Retinal pigment epithelial cell (primary cell): ENCODE measurements at regions not wholly inside any gene's neighbourhood (a gene's known extent, or its start where the extent isn't known, plus 50 kb on each side); places are given as distances from the start of the nearest gene placed in this dataset.

ENCODE experiments used
- DNase-seq: peaks from one replicate; pipeline ENCODE4 v3.0.0-alpha.2; 2010; ENCODE audit warnings: low read depth
- H3K4me3 ChIP-seq: 2 replicates; pipeline ENCODE4 v1.5.1; 2011; ENCODE audit warnings: mild to moderate bottlenecking, low read length, control low read depth, moderate library complexity
- TF ChIP-seq, protein P1 (sequence below): conservative IDR thresholded peaks from 2 replicates; pipeline ENCODE4 v1.5.1; 2011; ENCODE audit warnings: low read depth, low read length, control low read depth, inconsistent platforms

DNA sequence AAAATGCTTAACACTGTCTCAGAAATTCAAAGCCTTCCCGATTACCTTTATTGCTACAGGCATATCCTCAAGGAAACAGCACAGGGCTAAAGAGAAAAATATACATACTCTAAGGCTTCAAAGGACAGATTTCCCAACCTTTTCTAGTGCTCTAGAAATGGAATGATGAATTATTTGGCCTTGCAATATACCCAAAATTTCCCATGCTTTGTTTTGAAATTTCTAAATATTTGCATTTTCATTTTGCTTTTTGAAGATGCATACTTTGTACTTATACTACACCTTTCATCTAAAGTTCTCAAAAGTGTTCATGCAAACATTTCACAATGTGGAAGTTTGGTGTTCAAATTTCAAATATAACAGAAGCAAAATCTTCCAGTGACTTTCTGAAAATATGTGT, 312.7 kb upstream of the PDE4D start:
- TF ChIP-seq, protein P1, sequence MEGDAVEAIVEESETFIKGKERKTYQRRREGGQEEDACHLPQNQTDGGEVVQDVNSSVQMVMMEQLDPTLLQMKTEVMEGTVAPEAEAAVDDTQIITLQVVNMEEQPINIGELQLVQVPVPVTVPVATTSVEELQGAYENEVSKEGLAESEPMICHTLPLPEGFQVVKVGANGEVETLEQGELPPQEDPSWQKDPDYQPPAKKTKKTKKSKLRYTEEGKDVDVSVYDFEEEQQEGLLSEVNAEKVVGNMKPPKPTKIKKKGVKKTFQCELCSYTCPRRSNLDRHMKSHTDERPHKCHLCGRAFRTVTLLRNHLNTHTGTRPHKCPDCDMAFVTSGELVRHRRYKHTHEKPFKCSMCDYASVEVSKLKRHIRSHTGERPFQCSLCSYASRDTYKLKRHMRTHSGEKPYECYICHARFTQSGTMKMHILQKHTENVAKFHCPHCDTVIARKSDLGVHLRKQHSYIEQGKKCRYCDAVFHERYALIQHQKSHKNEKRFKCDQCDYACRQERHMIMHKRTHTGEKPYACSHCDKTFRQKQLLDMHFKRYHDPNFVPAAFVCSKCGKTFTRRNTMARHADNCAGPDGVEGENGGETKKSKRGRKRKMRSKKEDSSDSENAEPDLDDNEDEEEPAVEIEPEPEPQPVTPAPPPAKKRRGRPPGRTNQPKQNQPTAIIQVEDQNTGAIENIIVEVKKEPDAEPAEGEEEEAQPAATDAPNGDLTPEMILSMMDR: no peak
- no peak for DNase-seq
- H3K4me3 ChIP-seq: no peak overlapping the region

DNA sequence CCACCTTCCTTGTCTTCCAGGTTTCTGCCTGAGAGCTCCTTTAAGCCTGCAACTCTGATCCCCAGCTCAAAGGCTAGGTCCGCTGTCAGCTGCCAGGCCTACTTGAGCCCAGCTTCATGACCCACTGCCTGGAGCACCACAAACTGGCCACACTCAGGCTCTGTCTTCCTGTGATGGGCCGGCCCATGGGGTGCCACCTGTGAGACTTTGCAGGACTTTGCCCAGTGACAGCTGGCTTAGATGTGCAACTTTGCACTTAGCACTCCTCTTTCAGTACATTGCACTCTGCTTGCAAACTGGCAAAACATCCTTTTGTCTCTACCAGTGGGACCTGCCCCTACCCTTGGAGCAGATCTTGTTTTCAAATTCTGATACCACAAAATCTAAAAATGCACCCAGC, 311.5 kb upstream of the PDE4D start:
- no peak overlapping the region for H3K4me3 ChIP-seq
- DNase-seq: no peak
- TF ChIP-seq, protein P1: no peak

DNA sequence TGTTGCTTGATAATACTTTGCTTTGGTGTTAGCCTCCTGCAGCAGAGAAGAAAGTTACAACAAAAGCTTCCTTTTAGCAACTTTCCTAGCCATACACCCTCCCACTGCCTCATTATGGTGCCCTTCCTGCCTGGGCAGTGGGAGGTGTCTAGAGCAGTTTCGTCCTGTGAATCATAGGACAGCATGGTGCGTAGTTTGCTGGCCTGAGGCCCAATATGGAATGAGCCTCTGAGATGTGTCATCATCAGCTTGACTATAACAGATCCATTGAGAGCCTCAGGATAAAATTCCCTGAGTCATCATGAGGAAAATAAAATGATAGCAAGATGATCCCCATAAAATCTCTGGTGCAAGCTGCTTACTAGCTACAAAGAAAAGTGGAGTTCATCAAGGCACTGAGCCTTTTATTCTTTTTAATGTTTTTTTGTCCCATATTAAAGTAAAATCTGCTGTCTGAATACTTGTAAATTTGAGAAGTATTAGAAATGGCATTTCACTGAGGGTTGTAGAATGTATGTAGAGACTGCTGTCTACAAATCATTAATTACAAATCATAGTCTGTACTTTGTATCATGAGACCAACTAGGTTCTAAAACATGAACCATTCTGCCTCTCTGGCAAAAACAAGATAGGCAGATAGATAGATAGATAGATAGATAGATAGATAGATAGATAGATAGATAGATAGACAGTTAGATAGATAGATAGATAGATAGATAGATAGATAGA, 303.0 kb upstream of the PDE4D start:
- DNase-seq: peak; percentile 67
- TF ChIP-seq, protein P1: no peak
- H3K4me3 ChIP-seq: no peak overlapping the region

DNA sequence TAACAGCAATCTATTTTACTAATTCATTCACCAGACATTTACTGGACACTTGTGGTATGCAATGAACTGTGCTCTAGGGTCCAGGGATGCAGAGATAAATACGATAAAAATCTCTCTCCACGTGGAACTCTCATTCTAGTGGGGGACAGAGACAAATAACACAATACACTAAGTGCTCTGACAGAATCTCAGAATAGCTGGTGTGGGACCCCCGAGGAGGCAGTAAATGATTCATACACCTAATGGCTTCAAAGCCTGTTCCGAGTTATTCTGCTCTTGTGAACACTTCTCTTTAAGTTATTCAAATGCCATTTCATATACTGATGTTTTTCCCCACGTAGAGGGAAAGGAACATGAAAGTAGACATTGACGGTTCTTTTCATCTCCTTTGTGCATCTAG, 302.0 kb upstream of the PDE4D start:
- no peak for DNase-seq
- H3K4me3 ChIP-seq: no peak overlapping the region
- TF ChIP-seq, protein P1: no peak

DNA sequence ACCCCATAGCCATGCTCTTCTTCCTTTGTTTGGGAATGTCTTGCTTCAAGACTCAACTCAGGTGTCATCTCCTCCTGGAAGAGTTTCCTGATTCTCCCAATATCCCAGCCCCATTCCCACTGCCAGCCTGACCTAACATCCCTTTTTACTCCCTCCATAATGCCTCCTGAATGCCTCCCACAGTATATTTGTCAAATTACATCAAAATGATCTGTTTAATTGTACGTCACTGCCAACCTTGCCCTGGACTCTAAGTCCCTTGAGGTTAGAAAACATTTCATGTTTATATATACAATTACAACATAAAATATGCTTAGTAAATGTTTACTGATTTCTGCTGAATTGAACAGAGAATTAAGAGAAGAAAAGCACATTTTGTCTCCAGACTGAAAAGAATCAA, 301.6 kb upstream of the PDE4D start:
- TF ChIP-seq, protein P1: no peak
- no peak overlapping the region for H3K4me3 ChIP-seq
- DNase-seq: no peak

DNA sequence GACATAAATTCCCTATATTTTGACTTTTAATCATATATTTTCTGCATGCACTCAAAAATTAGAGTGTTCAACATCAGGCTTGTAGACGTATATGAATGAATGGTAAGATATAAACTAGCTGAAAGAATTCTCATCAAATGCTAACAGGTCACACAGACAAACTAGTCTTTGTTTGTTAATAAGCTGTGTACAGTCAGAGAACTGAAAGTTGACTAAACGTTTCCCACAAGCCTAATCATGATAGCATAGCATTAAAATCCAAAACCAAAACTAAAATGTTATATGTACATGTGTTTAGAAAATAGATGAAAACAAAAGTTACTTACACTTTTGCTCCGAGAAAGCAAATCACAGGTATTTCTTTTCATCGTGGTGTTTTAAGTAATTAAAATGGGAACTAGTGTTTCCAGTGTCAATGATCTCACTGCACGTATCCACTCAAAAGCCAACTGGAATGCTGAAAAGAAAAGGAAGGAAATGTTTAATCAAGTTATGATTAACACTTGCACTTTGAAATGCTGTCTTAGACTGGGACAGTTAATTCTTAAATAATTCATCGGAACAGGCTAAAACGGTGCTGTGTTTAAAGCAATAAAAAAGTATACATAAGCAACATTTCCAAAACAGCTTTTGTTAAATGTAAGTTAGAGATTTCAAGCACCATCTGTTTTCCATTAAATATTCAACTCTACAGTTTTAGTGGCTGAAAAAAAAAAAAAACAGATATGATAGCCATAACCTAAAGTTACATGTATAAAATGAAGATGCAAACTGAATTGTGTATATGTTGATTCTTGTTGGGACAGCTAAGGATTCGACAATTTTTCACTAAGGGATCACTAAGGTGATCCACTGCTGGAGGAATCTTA, 291.9 kb upstream of the PDE4D start:
- TF ChIP-seq, protein P1: no peak
- no peak for DNase-seq
- H3K4me3 ChIP-seq: no peak overlapping the region
